Parathyroid adenoma (tissue), 2 donors: ENCODE measurements at regions not wholly inside any gene's neighbourhood (a gene's known extent, or its start where the extent isn't known, plus 50 kb on each side); places are given as distances from the start of the nearest gene placed in this dataset.

Experiments used
- H2AFZ ChIP-seq: fragments of 300-600 bp; sonication (generic); one replicate; pipeline ENCODE4 v1.7.0; 2017; ENCODE audit warnings: antibody characterized with exemption, mild to moderate bottlenecking
- H3K27ac ChIP-seq: fragments of 300-600 bp; sonication (generic); one replicate; pipeline ENCODE4 v1.7.0; 2017
- H3K27me3 ChIP-seq: fragments of 300-600 bp; sonication (generic); one replicate; pipeline ENCODE4 v1.7.0; 2017; ENCODE audit warnings: low read length; ENCODE audit not compliant: control insufficient read depth, insufficient read depth
- H3K36me3 ChIP-seq: fragments of 300-600 bp; sonication (generic); one replicate; pipeline ENCODE4 v1.7.0; 2017; ENCODE audit warnings: low read length; ENCODE audit not compliant: control insufficient read depth, insufficient read depth
- H3K4me1 ChIP-seq: fragments of 300-600 bp; sonication (generic); one replicate; pipeline ENCODE4 v1.7.0; 2017; ENCODE audit warnings: control low read depth
- H3K4me2 ChIP-seq: fragments of 300-600 bp; sonication (generic); one replicate; pipeline ENCODE4 v1.7.0; 2017; ENCODE audit warnings: low read length
- H3K4me3 ChIP-seq: fragments of 300-600 bp; sonication (generic); one replicate; pipeline ENCODE4 v1.7.0; 2017; ENCODE audit warnings: low read depth, low read length
- H3K79me2 ChIP-seq: fragments of 300-600 bp; sonication (generic); one replicate; pipeline ENCODE4 v1.7.0; 2017; ENCODE audit warnings: control low read depth
- H3K9ac ChIP-seq: fragments of 300-600 bp; sonication (generic); one replicate; pipeline ENCODE4 v1.7.0; 2017; ENCODE audit warnings: mild to moderate bottlenecking
- H3K9me3 ChIP-seq: fragments of 300-600 bp; sonication (generic); one replicate; pipeline ENCODE4 v1.7.0; 2017; ENCODE audit warnings: low read length; ENCODE audit not compliant: control insufficient read depth
- CTCF ChIP-seq: fragments of 300-600 bp; sonication (generic); IDR thresholded peaks from one replicate; pipeline ENCODE4 v1.7.0; 2017; ENCODE audit warnings: antibody characterized with exemption, mild to moderate bottlenecking
- donor health status: primary hyperparathyroidism.

DNA sequence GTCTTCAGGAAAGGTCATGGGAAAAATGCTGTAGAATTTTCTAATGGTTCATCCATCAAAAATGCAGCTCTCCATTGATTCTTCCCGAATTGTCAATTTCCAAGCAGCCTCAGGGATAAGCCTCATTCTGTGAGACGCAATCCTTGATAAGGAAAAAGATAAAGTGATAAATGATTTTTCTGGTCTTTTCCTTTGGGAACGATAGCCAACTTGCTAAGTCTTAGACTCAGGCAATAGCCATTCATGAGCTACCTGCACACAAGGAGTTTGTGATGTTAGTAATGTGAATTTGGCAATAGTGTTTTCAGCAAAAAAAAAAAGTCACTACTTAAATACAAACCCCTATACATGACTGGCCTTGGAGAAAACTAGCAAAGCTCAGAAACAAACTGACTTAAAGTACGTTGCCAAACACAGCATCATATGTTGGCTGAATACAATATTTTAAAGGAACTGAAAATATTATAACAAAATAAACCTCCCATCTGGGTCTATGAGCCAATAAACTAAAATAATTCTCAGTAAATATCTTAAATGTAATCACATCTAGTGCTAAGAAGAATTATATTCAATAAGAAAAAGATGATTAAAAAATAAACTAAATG is 75.5 kb downstream of the KLF6 start:
- no peak for TF ChIP-seq CTCF
- Histone ChIP-seq H2AFZ (no peak overlapping the region), H3K4me2 (no peak overlapping the region), H3K36me3 (no peaks in the 10 kb centered on the region), H3K27ac (no peak overlapping the region), H3K4me3 (no peak overlapping the region), H3K9ac (no peak overlapping the region), H3K9me3 (no peaks in the 10 kb centered on the region), H3K4me1 (no peaks in the 10 kb centered on the region), H3K79me2 (no peaks in the 10 kb centered on the region), H3K27me3 (no peaks in the 10 kb centered on the region)

DNA sequence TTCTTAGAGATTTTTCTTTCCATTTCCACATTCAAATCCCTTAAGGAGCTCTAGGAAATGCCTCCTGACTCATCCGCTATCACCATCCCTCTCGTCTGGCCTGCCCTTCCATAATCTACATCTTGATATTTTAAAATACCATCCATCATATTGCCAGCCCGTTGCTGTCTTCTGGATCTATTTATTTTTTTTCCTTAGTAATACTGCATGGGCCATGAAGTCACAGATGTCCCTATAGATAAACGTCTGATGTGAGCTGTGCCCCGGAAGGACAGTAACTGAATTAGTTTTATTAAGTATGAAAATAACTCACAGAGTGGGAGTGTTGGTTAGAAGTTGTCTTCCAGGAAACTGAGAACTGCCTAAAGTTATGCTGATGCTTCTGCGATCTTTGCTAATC is 76.2 kb downstream of the KLF6 start:
- Histone ChIP-seq H3K4me2 (no peak overlapping the region), H3K36me3 (no peaks in the 10 kb centered on the region), H3K4me3 (no peak overlapping the region), H2AFZ (no peak overlapping the region), H3K79me2 (no peaks in the 10 kb centered on the region), H3K9ac (no peak overlapping the region), H3K9me3 (no peaks in the 10 kb centered on the region), H3K27ac (no peak overlapping the region), H3K4me1 (no peaks in the 10 kb centered on the region), H3K27me3 (no peaks in the 10 kb centered on the region)
- no peak for TF ChIP-seq CTCF

GRCh38 chr10:3704565-3705325 is 80.3 kb downstream of the KLF6 start:
- Histone ChIP-seq H3K4me3 (no peak overlapping the region), H3K36me3 (no peaks in the 10 kb centered on the region), H3K9ac (no peak overlapping the region), H3K27ac (no peak overlapping the region), H3K27me3 (no peaks in the 10 kb centered on the region), H3K4me1 (no peaks in the 10 kb centered on the region), H3K4me2 (no peak overlapping the region), H2AFZ (no peak overlapping the region), H3K9me3 (no peaks in the 10 kb centered on the region), H3K79me2 (no peaks in the 10 kb centered on the region)
- no peak for TF ChIP-seq CTCF

GRCh38 chr10:3702569-3702968 is 82.4 kb downstream of the KLF6 start:
- no peak overlapping the region for H3K27ac ChIP-seq
- H3K27me3 ChIP-seq: no peaks in the 10 kb centered on the region
- no peak for TF ChIP-seq CTCF
- H3K79me2 ChIP-seq: no peaks in the 10 kb centered on the region
- no peak overlapping the region for H3K9ac ChIP-seq
- no peak overlapping the region for H2AFZ ChIP-seq
- H3K4me2 ChIP-seq: no peak overlapping the region
- H3K4me1 ChIP-seq: no peaks in the 10 kb centered on the region
- no peaks in the 10 kb centered on the region for H3K9me3 ChIP-seq
- no peak overlapping the region for H3K4me3 ChIP-seq
- H3K36me3 ChIP-seq: no peaks in the 10 kb centered on the region
